PC-3 (cell line): ENCODE measurements at regions not wholly inside any gene's neighbourhood (a gene's known extent, or its start where the extent isn't known, plus 50 kb on each side); places are given as distances from the start of the nearest gene placed in this dataset.

ENCODE experiments used
- ATAC-seq: fragments of 200-7000 bp; cut with Tn5 transposase; 2 replicates; pipeline ENCODE4 v1.9.1; 2020; ENCODE audit warnings: mild to moderate bottlenecking, moderate library complexity
- BruUV-seq: library from RNA; stranded (reverse); fragments of 400-500 nt; replicated peaks from 2 replicates; lab custom pipeline; 2021; lab: Mats Ljungman, UMichigan
- CTCF ChIA-PET: fragments of 300-600 bp; sonication (Branson Sonifier 250); formaldehyde crosslinking; loops from one replicate; lab custom pipeline; 2022; ENCODE audit warnings: antibody characterized with exemption; lab: Charles Lee
- POLR2A ChIA-PET: fragments of 300-600 bp; sonication (Branson Sonifier 250); formaldehyde crosslinking; loops from one replicate; lab custom pipeline; 2022; ENCODE audit warnings: antibody characterized with exemption; ENCODE audit not compliant: unreplicated experiment; lab: Charles Lee
- DNase-seq: peaks from one replicate; pipeline ENCODE4 v3.0.0-alpha.2; 2015
- H2AFZ ChIP-seq: fragments of 300-600 bp; sonication (generic); 2 replicates; pipeline ENCODE4 v1.6.0; 2016; ENCODE audit warnings: antibody characterized with exemption, low read length
- H3F3A ChIP-seq: fragments of 300-600 bp; sonication (generic); one replicate; pipeline ENCODE4 v1.6.0; 2017; ENCODE audit warnings: antibody characterized with exemption, low read length, control low read depth, mild to moderate bottlenecking; ENCODE audit not compliant: unreplicated experiment
- H3K27ac ChIP-seq: fragments of 300-600 bp; sonication (generic); 2 replicates; pipeline ENCODE4 v1.5.1; 2016; ENCODE audit warnings: mild to moderate bottlenecking, low read length
- H3K27me3 ChIP-seq: fragments of 300-600 bp; sonication (generic); 2 replicates; pipeline ENCODE4 v1.6.1; 2016; ENCODE audit warnings: low read length, mixed read lengths
- H3K36me3 ChIP-seq: fragments of 300-600 bp; sonication (generic); 2 replicates; pipeline ENCODE4 v1.6.1; 2016; ENCODE audit warnings: low read depth, mixed run types, low read length, mixed read lengths
- H3K4me1 ChIP-seq: fragments of 300-600 bp; sonication (generic); 2 replicates; pipeline ENCODE4 v1.5.1; 2016; ENCODE audit warnings: low read length; ENCODE audit not compliant: insufficient read depth
- H3K4me2 ChIP-seq: fragments of 300-600 bp; sonication (generic); 2 replicates; pipeline ENCODE4 v1.6.0; 2016; ENCODE audit warnings: low read length
- H3K4me3 ChIP-seq: fragments of 300-600 bp; sonication (generic); 2 replicates; pipeline ENCODE4 v1.5.1; 2016; ENCODE audit warnings: mild to moderate bottlenecking, low read length, mixed read lengths
- H3K79me2 ChIP-seq: fragments of 300-600 bp; sonication (generic); 2 replicates; pipeline ENCODE4 v1.6.1; 2017; ENCODE audit warnings: low read length, mixed read lengths
- H3K9ac ChIP-seq: fragments of 300-600 bp; sonication (generic); 2 replicates; pipeline ENCODE4 v1.6.0; 2016; ENCODE audit warnings: mild to moderate bottlenecking, low read length
- H3K9me2 ChIP-seq: fragments of 300-600 bp; sonication (generic); replicated peaks from 2 replicates; pipeline ENCODE4 v1.6.1; 2016; ENCODE audit warnings: mixed run types, low read length, mixed read lengths
- H3K9me3 ChIP-seq: fragments of 300-600 bp; sonication (generic); 2 replicates; pipeline ENCODE4 v1.6.1; 2016; ENCODE audit warnings: low read length, mixed read lengths
- H4K20me1 ChIP-seq: fragments of 300-600 bp; sonication (generic); 2 replicates; pipeline ENCODE4 v1.6.1; 2016; ENCODE audit warnings: low read length, mixed read lengths
- CTCF ChIP-seq: fragments of 300-600 bp; sonication (generic); conservative IDR thresholded peaks from 2 replicates; pipeline ENCODE4 v1.5.1; 2017; ENCODE audit warnings: antibody characterized with exemption, low read depth, mild to moderate bottlenecking, low read length
- EZH2 ChIP-seq: fragments of 300-600 bp; sonication (generic); IDR thresholded peaks from one replicate; pipeline ENCODE4 v1.6.1; 2017; ENCODE audit warnings: antibody characterized with exemption, mild to moderate bottlenecking, low read length; ENCODE audit not compliant: unreplicated experiment
- EZH2phosphoT487 ChIP-seq: fragments of 300-600 bp; sonication (generic); IDR thresholded peaks from 2 replicates; pipeline ENCODE4 v1.6.1; 2018; ENCODE audit warnings: mild to moderate bottlenecking, antibody characterized with exemption, low read length, borderline replicate concordance
- intact Hi-C: fragments of 100-400 bp; cut with micrococcal nuclease; formaldehyde crosslinking; loops from 2 replicates; pipeline ENCODE4 v1.9.0; 2023

GRCh38 chr5:104084896-104085295 lies 522.3 kb upstream of the NUDT12 start:
- Histone ChIP-seq H3K9me3 (no peaks in the 10 kb centered on the region), H3F3A (no peaks in the 10 kb centered on the region), H4K20me1 (no peaks in the 10 kb centered on the region), H2AFZ (no peak overlapping the region), H3K4me3 (no peak overlapping the region), H3K36me3 (no peaks in the 10 kb centered on the region), H3K9ac (no peak overlapping the region), H3K79me2 (no peaks in the 10 kb centered on the region), H3K4me2 (no peak overlapping the region), H3K9me2 (no peaks in the 10 kb centered on the region), H3K27me3 (no peaks in the 10 kb centered on the region), H3K27ac (no peak overlapping the region), H3K4me1 (peaks cover 12% of the 10 kb centered on the region)
- ATAC-seq (no peak), DNase-seq (no peak)
- intact Hi-C loops, result loop anchor here (10.0 kb wide), 2 partner anchors 260 to 280 kb away; no protein-coding TSS in a partner anchor
- ChIA-PET POLR2A (no interaction called here), CTCF (interaction anchor here (0.6 kb wide), 1 partner anchor 26 kb away, joined by 3 read pairs; no protein-coding TSS in a partner anchor)
- BruUV-seq, result no TSS peak
- no peak for TF ChIP-seq EZH2phosphoT487

- no peak overlapping the region for H3K9ac ChIP-seq
- no peaks in the 10 kb centered on the region for H3K9me2 ChIP-seq
- H3F3A ChIP-seq, result no peaks in the 10 kb centered on the region
- intact Hi-C loops, result loop anchor here (10.0 kb wide), 2 partner anchors 262 to 278 kb away; no protein-coding TSS in a partner anchor
- no peak overlapping the region for H3K27ac ChIP-seq
- H3K4me3 ChIP-seq, result no peak overlapping the region
- H3K9me3 ChIP-seq, result no peaks in the 10 kb centered on the region
- H4K20me1 ChIP-seq, result no peaks in the 10 kb centered on the region
- DNase-seq, result no peak
- no peaks in the 10 kb centered on the region for H3K36me3 ChIP-seq
- no peaks in the 10 kb centered on the region for H3K79me2 ChIP-seq
- H2AFZ ChIP-seq, result no peak overlapping the region
- H3K4me1 ChIP-seq, result no peaks in the 10 kb centered on the region
- TF ChIP-seq EZH2phosphoT487 (no peak), EZH2 (no peak), CTCF (peak; percentile 34; the same call in 1 of the 2 replicates)
- ChIA-PET POLR2A (no interaction called here), CTCF (no interaction called here)
- H3K27me3 ChIP-seq, result no peaks in the 10 kb centered on the region
- BruUV-seq, result no TSS peak
- no peak overlapping the region for H3K4me2 ChIP-seq
- ATAC-seq, result no peak
Measured at GRCh38 chr5:104082754-104083153, 520.2 kb upstream of the NUDT12 start.

- DNase-seq (no peak), ATAC-seq (no peak)
- H3K9me3 ChIP-seq, result no peaks in the 10 kb centered on the region
- no peak overlapping the region for H2AFZ ChIP-seq
- H3K4me3 ChIP-seq, result no peak overlapping the region
- H3K4me2 ChIP-seq, result no peak overlapping the region
- intact Hi-C loops, result loop anchor here (10.0 kb wide), 2 partner anchors 264 to 276 kb away; no protein-coding TSS in a partner anchor
- H3F3A ChIP-seq, result no peaks in the 10 kb centered on the region
- no peak overlapping the region for H3K27ac ChIP-seq
- no peaks in the 10 kb centered on the region for H3K79me2 ChIP-seq
- H3K36me3 ChIP-seq, result no peaks in the 10 kb centered on the region
- H3K9ac ChIP-seq, result no peak overlapping the region
- ChIA-PET POLR2A (no interaction called here), CTCF (no interaction called here)
- H3K9me2 ChIP-seq, result no peaks in the 10 kb centered on the region
- TF ChIP-seq CTCF, result no peak
- no peak for TF ChIP-seq EZH2
- TF ChIP-seq EZH2phosphoT487, result no peak
- H4K20me1 ChIP-seq, result no peaks in the 10 kb centered on the region
- no peaks in the 10 kb centered on the region for H3K27me3 ChIP-seq
- H3K4me1 ChIP-seq, result no peaks in the 10 kb centered on the region
- BruUV-seq, result no TSS peak
Measured at GRCh38 chr5:104081232-104081631, 518.6 kb upstream of the NUDT12 start.
